Liver (tissue), 8 donors: ENCODE measurements at regions not wholly inside any gene's neighbourhood (a gene's known extent, or its start where the extent isn't known, plus 50 kb on each side); places are given as distances from the start of the nearest gene placed in this dataset.

ENCODE experiments used
- DNase-seq: peaks from one replicate; pipeline ENCODE4 v3.0.0-alpha.2; 2017; ENCODE audit warnings: low spot score
- H3K27ac ChIP-seq, 2 donors: one replicate each; pipeline ENCODE4 v1.7.0; 2013; ENCODE audit warnings: inconsistent platforms in 2 of 2, low read length in 2 of 2, control low read depth in 1 of 2, low read depth in 1 of 2, mild to moderate bottlenecking in 1 of 2
- H3K27me3 ChIP-seq, 4 donors: one replicate each; pipeline versions ENCODE4 v1.6.1 to v1.7.0; 2013; ENCODE audit warnings: low read length in 3 of 4, inconsistent platforms in 1 of 4, mild to moderate bottlenecking in 1 of 4, moderate library complexity in 1 of 4; ENCODE audit not compliant: control insufficient read depth in 4 of 4, insufficient read depth in 4 of 4
- H3K36me3 ChIP-seq, 4 donors: one replicate each; pipeline versions ENCODE4 v1.6.1 to v1.7.0; 2013; ENCODE audit warnings: low read length in 3 of 4, mild to moderate bottlenecking in 3 of 4, low read depth in 1 of 4, moderate library complexity in 1 of 4; ENCODE audit not compliant: control insufficient read depth in 4 of 4, insufficient read depth in 3 of 4
- H3K4me1 ChIP-seq, 4 donors: one replicate each; pipeline versions ENCODE4 v1.6.1 to v1.7.0; 2013; ENCODE audit warnings: low read length in 3 of 4, mild to moderate bottlenecking in 3 of 4, moderate library complexity in 1 of 4; ENCODE audit not compliant: control insufficient read depth in 4 of 4, insufficient read depth in 4 of 4
- H3K4me3 ChIP-seq, 3 donors: one replicate each; pipeline versions ENCODE4 v1.6.1 to v1.7.0; 2013; ENCODE audit warnings: low read length in 3 of 3, control low read depth in 1 of 3, low read depth in 1 of 3, mild to moderate bottlenecking in 1 of 3
- H3K9ac ChIP-seq, 2 donors: one replicate each; pipeline ENCODE4 v1.7.0; 2013; ENCODE audit warnings: low read length in 2 of 2, mild to moderate bottlenecking in 2 of 2, moderate library complexity in 2 of 2, control low read depth in 1 of 2, low read depth in 1 of 2
- H3K9me3 ChIP-seq, 4 donors: one replicate each; pipeline versions ENCODE4 v1.6.1 to v1.7.0; 2013; ENCODE audit warnings: low read length in 3 of 4; ENCODE audit not compliant: control insufficient read depth in 4 of 4
- ATF3 ChIP-seq: IDR thresholded peaks from 2 replicates; pipeline ENCODE4 v1.6.1; 2016; ENCODE audit warnings: antibody characterized with exemption
- CTCF ChIP-seq: fragments of 150-350 bp; IDR thresholded peaks from 2 replicates; pipeline ENCODE4 v1.5.1; 2017; ENCODE audit warnings: improper control_type of control experiment, low read depth, low read length; ENCODE audit not compliant: missing input control
- EGR1 ChIP-seq, 2 donors: IDR thresholded peaks; 2 replicates each; pipeline ENCODE4 v1.6.1; 2016 to 2018; ENCODE audit warnings: antibody characterized with exemption in 2 of 2, low read depth in 2 of 2
- FOXA1 ChIP-seq: IDR thresholded peaks from 2 replicates; pipeline ENCODE4 v1.6.1; 2016; ENCODE audit warnings: antibody characterized with exemption
- FOXA2 ChIP-seq: IDR thresholded peaks from 2 replicates; pipeline ENCODE4 v1.6.1; 2016; ENCODE audit warnings: antibody characterized with exemption
- GABPA ChIP-seq, 2 donors: IDR thresholded peaks in 1 of 2; conservative IDR thresholded peaks in 1 of 2; 2 replicates each; pipeline ENCODE4 v1.6.1; 2016; ENCODE audit warnings: antibody characterized with exemption in 2 of 2, mild to moderate bottlenecking in 1 of 2, moderate library complexity in 1 of 2
- HNF4A ChIP-seq, 2 donors: conservative IDR thresholded peaks; 2 replicates each; pipeline ENCODE4 v1.6.1; 2016; ENCODE audit warnings: antibody characterized with exemption in 2 of 2, mild to moderate bottlenecking in 2 of 2
- HNF4G ChIP-seq: IDR thresholded peaks from 2 replicates; pipeline ENCODE4 v1.6.1; 2016; ENCODE audit warnings: antibody characterized with exemption
- JUND ChIP-seq, 2 donors: IDR thresholded peaks; 2 replicates each; pipeline ENCODE4 v1.6.1; 2016; ENCODE audit warnings: antibody characterized with exemption in 2 of 2
- NR2F2 ChIP-seq: IDR thresholded peaks from 2 replicates; pipeline ENCODE4 v1.6.1; 2016; ENCODE audit warnings: antibody characterized with exemption
- RAD21 ChIP-seq, 2 donors: IDR thresholded peaks; 2 replicates each; pipeline ENCODE4 v1.6.1; 2016; ENCODE audit warnings: antibody characterized with exemption in 2 of 2, mild to moderate bottlenecking in 2 of 2
- RXRA ChIP-seq, 2 donors: IDR thresholded peaks; 2 replicates each; pipeline ENCODE4 v1.6.1; 2017 to 2018; ENCODE audit warnings: antibody characterized with exemption in 2 of 2, mild to moderate bottlenecking in 1 of 2
- SP1 ChIP-seq: IDR thresholded peaks from 2 replicates; pipeline ENCODE4 v1.6.1; 2018; ENCODE audit warnings: antibody characterized with exemption, mild to moderate bottlenecking
- TAF1 ChIP-seq: conservative IDR thresholded peaks from 2 replicates; pipeline ENCODE4 v1.6.1; 2016; ENCODE audit warnings: antibody characterized with exemption, mild to moderate bottlenecking
- YY1 ChIP-seq: IDR thresholded peaks from 2 replicates; pipeline ENCODE4 v1.6.1; 2016; ENCODE audit warnings: antibody characterized with exemption, mild to moderate bottlenecking
- WGBS: extraction: QIAGEN DNeasy Blood & Tissue Kit; methylation state at CpG from one replicate; pipeline ENCODE4 v1.1.7; 2013; 5-methylcytosine and 5-hydroxymethylcytosine counted together
- TF ChIP-seq, protein P1 (sequence below): IDR thresholded peaks from 2 replicates; pipeline ENCODE4 v1.6.1; 2016; ENCODE audit warnings: antibody characterized with exemption
- donor health status: healthy.
- donor health status: healthy.
- donor health status: healthy.
- donor health status: healthy.
- donor health status: healthy.

GRCh38 chr4:176482972-176483371, 163.2 kb downstream of the SPCS3 start:
- H3K4me1 ChIP-seq, result no peaks in the 10 kb centered on the region
- H3K27me3 ChIP-seq, result no peaks in the 10 kb centered on the region
- 70% methylated on average over 3 of the region's 3 CpGs for WGBS
- TF ChIP-seq HNF4G, result no peak
- TF ChIP-seq RXRA (IDR thresholded peaks at IDR 0.05), result no peak
- no peak for TF ChIP-seq FOXA2
- TF ChIP-seq RAD21 (IDR thresholded peaks at IDR 0.05), result no peak
- TF ChIP-seq ATF3, result no peak
- TF ChIP-seq CTCF, result no peak
- TF ChIP-seq HNF4A (conservative IDR thresholded peaks at IDR 0.05), result no peak
- TF ChIP-seq FOXA1, result no peak
- no peak for TF ChIP-seq TAF1
- TF ChIP-seq EGR1 (IDR thresholded peaks at IDR 0.05; ENCODE audit: low read depth in 2 of 2), result no peak
- TF ChIP-seq, protein P1, sequence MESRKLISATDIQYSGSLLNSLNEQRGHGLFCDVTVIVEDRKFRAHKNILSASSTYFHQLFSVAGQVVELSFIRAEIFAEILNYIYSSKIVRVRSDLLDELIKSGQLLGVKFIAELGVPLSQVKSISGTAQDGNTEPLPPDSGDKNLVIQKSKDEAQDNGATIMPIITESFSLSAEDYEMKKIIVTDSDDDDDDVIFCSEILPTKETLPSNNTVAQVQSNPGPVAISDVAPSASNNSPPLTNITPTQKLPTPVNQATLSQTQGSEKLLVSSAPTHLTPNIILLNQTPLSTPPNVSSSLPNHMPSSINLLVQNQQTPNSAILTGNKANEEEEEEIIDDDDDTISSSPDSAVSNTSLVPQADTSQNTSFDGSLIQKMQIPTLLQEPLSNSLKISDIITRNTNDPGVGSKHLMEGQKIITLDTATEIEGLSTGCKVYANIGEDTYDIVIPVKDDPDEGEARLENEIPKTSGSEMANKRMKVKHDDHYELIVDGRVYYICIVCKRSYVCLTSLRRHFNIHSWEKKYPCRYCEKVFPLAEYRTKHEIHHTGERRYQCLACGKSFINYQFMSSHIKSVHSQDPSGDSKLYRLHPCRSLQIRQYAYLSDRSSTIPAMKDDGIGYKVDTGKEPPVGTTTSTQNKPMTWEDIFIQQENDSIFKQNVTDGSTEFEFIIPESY, result no peak
- no peak overlapping the region for H3K4me3 ChIP-seq
- DNase-seq, result no peak
- no peaks in the 10 kb centered on the region for H3K36me3 ChIP-seq
- H3K9me3 ChIP-seq, result peaks cover 0 to 1% (median 0%) of the 10 kb centered on the region in 4 donors
- no peak overlapping the region for H3K9ac ChIP-seq
- H3K27ac ChIP-seq, result no peak overlapping the region

DNA sequence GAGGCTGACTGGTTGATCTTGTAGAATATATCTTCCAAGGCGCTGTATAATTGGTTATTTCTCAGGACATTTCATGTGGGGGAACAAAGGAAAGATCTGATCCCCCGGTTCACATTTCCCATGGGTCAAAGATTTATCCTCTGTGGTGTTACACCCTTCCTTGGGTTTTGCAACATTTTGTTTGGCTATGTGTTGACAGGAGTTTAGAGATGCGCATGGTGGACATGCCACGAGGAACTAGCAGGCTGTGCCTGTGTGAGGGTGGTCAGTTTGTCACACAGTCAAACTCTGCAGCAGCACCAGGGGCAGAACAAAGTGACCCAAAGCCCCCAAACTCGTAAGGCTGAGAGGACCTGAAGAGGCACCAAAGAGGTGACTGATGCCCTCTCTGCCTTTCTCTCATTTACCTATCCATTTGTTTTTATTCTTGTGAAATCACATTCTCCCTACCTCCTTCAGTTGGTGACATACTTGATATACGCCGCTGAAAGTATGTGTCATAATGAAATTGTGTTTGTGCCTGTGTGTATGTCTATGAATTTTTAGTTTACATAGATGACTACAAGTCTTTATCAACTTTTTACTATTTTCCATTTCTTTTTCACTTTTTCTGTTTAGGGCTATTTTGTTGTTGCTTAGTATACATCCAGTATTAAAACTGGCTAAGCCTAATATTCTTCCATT, 164.7 kb downstream of the SPCS3 start:
- TF ChIP-seq RXRA (IDR thresholded peaks at IDR 0.05) (no peak), NR2F2 (no peak), GABPA (IDR thresholded peaks at IDR 0.05 in 1 of 2, conservative IDR thresholded peaks at IDR 0.05 in 1 of 2) (no peak), YY1 (no peak), SP1 (no peak), CTCF (no peak), JUND (IDR thresholded peaks at IDR 0.05) (no peak), EGR1 (IDR thresholded peaks at IDR 0.05; ENCODE audit: low read depth in 2 of 2) (no peak), HNF4G (no peak), RAD21 (IDR thresholded peaks at IDR 0.05) (no peak)
- 67% methylated on average over 7 of the region's 7 CpGs for WGBS
- Histone ChIP-seq H3K4me3 (no peak overlapping the region), H3K9me3 (no peaks in the 10 kb centered on the region), H3K4me1 (no peaks in the 10 kb centered on the region), H3K27ac (no peak overlapping the region), H3K36me3 (no peaks in the 10 kb centered on the region), H3K27me3 (no peaks in the 10 kb centered on the region), H3K9ac (no peak overlapping the region)
- no peak for DNase-seq
